OCI-LY7 (cell line): ENCODE measurements at regions not wholly inside any gene's neighbourhood (a gene's known extent, or its start where the extent isn't known, plus 50 kb on each side); places are given as distances from the start of the nearest gene placed in this dataset.

Source experiments
- EZH2phosphoT487 ChIP-seq: fragments of 200-600 bp; sonication (generic); IDR thresholded peaks from 2 replicates; pipeline ENCODE4 v1.6.1; 2018; ENCODE audit warnings: low read depth, borderline replicate concordance, mild to moderate bottlenecking, mixed run types, antibody characterized with exemption, low read length, moderate library complexity, mixed read lengths
- TF ChIP-seq, protein P1 (sequence below): fragments of 200-600 bp; sonication (generic); conservative IDR thresholded peaks from 2 replicates; pipeline ENCODE4 v1.5.1; 2014; ENCODE audit warnings: mild to moderate bottlenecking, antibody characterized with exemption, low read length, moderate library complexity, mixed read lengths

DNA sequence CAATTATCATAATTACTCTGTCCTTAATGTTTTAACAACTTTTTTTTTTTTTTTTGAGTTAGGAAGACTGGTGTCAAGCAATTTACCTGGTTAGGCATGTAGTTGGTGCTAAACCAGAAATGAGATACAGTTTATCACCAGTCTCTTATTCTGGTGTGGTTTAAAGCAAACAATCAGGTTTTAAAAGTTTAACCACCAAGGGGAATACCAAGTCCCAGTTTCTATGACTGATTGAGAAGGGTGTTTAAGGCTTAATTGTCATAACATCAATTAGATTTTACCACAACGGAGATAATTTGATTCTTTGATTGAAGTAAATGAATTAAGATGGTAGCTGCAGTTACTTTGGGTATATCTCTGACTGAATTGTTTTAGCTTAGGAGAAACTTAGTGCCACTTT lies 197.8 kb downstream of the TFAP2B start:
- TF ChIP-seq, protein P1, sequence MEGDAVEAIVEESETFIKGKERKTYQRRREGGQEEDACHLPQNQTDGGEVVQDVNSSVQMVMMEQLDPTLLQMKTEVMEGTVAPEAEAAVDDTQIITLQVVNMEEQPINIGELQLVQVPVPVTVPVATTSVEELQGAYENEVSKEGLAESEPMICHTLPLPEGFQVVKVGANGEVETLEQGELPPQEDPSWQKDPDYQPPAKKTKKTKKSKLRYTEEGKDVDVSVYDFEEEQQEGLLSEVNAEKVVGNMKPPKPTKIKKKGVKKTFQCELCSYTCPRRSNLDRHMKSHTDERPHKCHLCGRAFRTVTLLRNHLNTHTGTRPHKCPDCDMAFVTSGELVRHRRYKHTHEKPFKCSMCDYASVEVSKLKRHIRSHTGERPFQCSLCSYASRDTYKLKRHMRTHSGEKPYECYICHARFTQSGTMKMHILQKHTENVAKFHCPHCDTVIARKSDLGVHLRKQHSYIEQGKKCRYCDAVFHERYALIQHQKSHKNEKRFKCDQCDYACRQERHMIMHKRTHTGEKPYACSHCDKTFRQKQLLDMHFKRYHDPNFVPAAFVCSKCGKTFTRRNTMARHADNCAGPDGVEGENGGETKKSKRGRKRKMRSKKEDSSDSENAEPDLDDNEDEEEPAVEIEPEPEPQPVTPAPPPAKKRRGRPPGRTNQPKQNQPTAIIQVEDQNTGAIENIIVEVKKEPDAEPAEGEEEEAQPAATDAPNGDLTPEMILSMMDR, result no peak
- no peak for TF ChIP-seq EZH2phosphoT487
